ENCODE measurements at regions not wholly inside any gene's neighbourhood (a gene's known extent, or its start where the extent isn't known, plus 50 kb on each side); places are given as distances from the start of the nearest gene placed in this dataset.

- no peaks in the 10 kb centered on the region for H3K27me3 Mint-ChIP-seq (ENCODE audit: low read depth)
- no peak overlapping the region for H3K4me3 Mint-ChIP-seq
- H3K4me1 Mint-ChIP-seq (ENCODE audit: low read depth): no peaks in the 10 kb centered on the region
- no peaks in the 10 kb centered on the region for H3K9me3 Mint-ChIP-seq
- no peaks in the 10 kb centered on the region for H3K36me3 Mint-ChIP-seq (ENCODE audit: low read depth)
- no peak overlapping the region for H3K27ac Mint-ChIP-seq
- no peak for DNase-seq
- intact Hi-C loops (cut with micrococcal nuclease): no loop called here
- CTCF ChIA-PET: no interaction called here
These were observed 359.6 kb downstream of the MEIS1 start for GRCh38 chr2:66794551-66794950.

- Mint-ChIP-seq H3K9me3 (peaks cover 2% of the 10 kb centered on the region), H3K27ac (no peak overlapping the region), H3K4me1 (ENCODE audit: low read depth) (no peaks in the 10 kb centered on the region), H3K4me3 (no peak overlapping the region), H3K27me3 (ENCODE audit: low read depth) (no peaks in the 10 kb centered on the region), H3K36me3 (ENCODE audit: low read depth) (no peaks in the 10 kb centered on the region)
- CTCF ChIA-PET: no interaction called here
- DNase-seq: no peak
- intact Hi-C loops (cut with micrococcal nuclease): no loop called here
These were observed 368.0 kb downstream of the MEIS1 start for GRCh38 chr2:66802877-66803276.

- intact Hi-C loops (cut with micrococcal nuclease): no loop called here
- Mint-ChIP-seq H3K36me3 (ENCODE audit: low read depth) (no peaks in the 10 kb centered on the region), H3K4me3 (no peak overlapping the region), H3K27ac (no peak overlapping the region), H3K4me1 (ENCODE audit: low read depth) (no peaks in the 10 kb centered on the region), H3K27me3 (ENCODE audit: low read depth) (no peaks in the 10 kb centered on the region), H3K9me3 (peaks cover 2% of the 10 kb centered on the region)
- DNase-seq: no peak
- CTCF ChIA-PET: no interaction called here
These were observed 368.8 kb downstream of the MEIS1 start for GRCh38 chr2:66803726-66804125.

GRCh38 chr2:66805016-66805865 lies 370.3 kb downstream of the MEIS1 start:
- H3K4me3 Mint-ChIP-seq: no peak overlapping the region
- peaks cover 2% of the 10 kb centered on the region for H3K9me3 Mint-ChIP-seq
- H3K27me3 Mint-ChIP-seq (ENCODE audit: low read depth): no peaks in the 10 kb centered on the region
- intact Hi-C loops (cut with micrococcal nuclease): no loop called here
- H3K27ac Mint-ChIP-seq: no peak overlapping the region
- H3K4me1 Mint-ChIP-seq (ENCODE audit: low read depth): no peaks in the 10 kb centered on the region
- no peak for DNase-seq
- CTCF ChIA-PET: no interaction called here
- H3K36me3 Mint-ChIP-seq (ENCODE audit: low read depth): no peaks in the 10 kb centered on the region

- CTCF ChIA-PET: no interaction called here
- Mint-ChIP-seq H3K27ac (no peak overlapping the region), H3K4me3 (no peak overlapping the region), H3K36me3 (ENCODE audit: low read depth) (no peaks in the 10 kb centered on the region), H3K4me1 (ENCODE audit: low read depth) (no peaks in the 10 kb centered on the region), H3K27me3 (ENCODE audit: low read depth) (no peaks in the 10 kb centered on the region), H3K9me3 (peaks cover 2% of the 10 kb centered on the region)
- intact Hi-C loops (cut with micrococcal nuclease): no loop called here
- no peak for DNase-seq
These were observed 371.0 kb downstream of the MEIS1 start for GRCh38 chr2:66805968-66806367.

GRCh38 chr2:66813525-66813924 lies 378.6 kb downstream of the MEIS1 start:
- CTCF ChIA-PET: no interaction called here
- no peak for DNase-seq
- no peak overlapping the region for H3K27ac Mint-ChIP-seq
- H3K4me1 Mint-ChIP-seq (ENCODE audit: low read depth): no peaks in the 10 kb centered on the region
- no peaks in the 10 kb centered on the region for H3K36me3 Mint-ChIP-seq (ENCODE audit: low read depth)
- peaks cover under 1% of the 10 kb centered on the region for H3K9me3 Mint-ChIP-seq
- intact Hi-C loops (cut with micrococcal nuclease): no loop called here
- H3K27me3 Mint-ChIP-seq (ENCODE audit: low read depth): no peaks in the 10 kb centered on the region
- H3K4me3 Mint-ChIP-seq: no peak overlapping the region

GRCh38 chr2:66813976-66814375 lies 379.1 kb downstream of the MEIS1 start:
- Mint-ChIP-seq H3K27ac (no peak overlapping the region), H3K27me3 (ENCODE audit: low read depth) (no peaks in the 10 kb centered on the region), H3K9me3 (peaks cover 4% of the 10 kb centered on the region), H3K4me1 (ENCODE audit: low read depth) (no peaks in the 10 kb centered on the region), H3K4me3 (no peak overlapping the region), H3K36me3 (ENCODE audit: low read depth) (no peaks in the 10 kb centered on the region)
- intact Hi-C loops (cut with micrococcal nuclease): no loop called here
- no peak for DNase-seq
- CTCF ChIA-PET: no interaction called here

GRCh38 chr2:66814916-66815315 lies 380.0 kb downstream of the MEIS1 start:
- no peaks in the 10 kb centered on the region for H3K4me1 Mint-ChIP-seq (ENCODE audit: low read depth)
- no peaks in the 10 kb centered on the region for H3K27me3 Mint-ChIP-seq (ENCODE audit: low read depth)
- peaks cover 5% of the 10 kb centered on the region for H3K9me3 Mint-ChIP-seq
- intact Hi-C loops (cut with micrococcal nuclease): no loop called here
- H3K4me3 Mint-ChIP-seq: no peak overlapping the region
- DNase-seq: no peak
- no peak overlapping the region for H3K27ac Mint-ChIP-seq
- CTCF ChIA-PET: no interaction called here
- no peaks in the 10 kb centered on the region for H3K36me3 Mint-ChIP-seq (ENCODE audit: low read depth)

GRCh38 chr2:66815886-66816285 lies 381.0 kb downstream of the MEIS1 start:
- Mint-ChIP-seq H3K9me3 (peaks cover 5% of the 10 kb centered on the region), H3K4me1 (ENCODE audit: low read depth) (no peaks in the 10 kb centered on the region), H3K36me3 (ENCODE audit: low read depth) (no peaks in the 10 kb centered on the region), H3K27ac (no peak overlapping the region), H3K27me3 (ENCODE audit: low read depth) (no peaks in the 10 kb centered on the region), H3K4me3 (no peak overlapping the region)
- no peak for DNase-seq
- intact Hi-C loops (cut with micrococcal nuclease): no loop called here
- CTCF ChIA-PET: no interaction called here

- no peak for DNase-seq
- H3K27ac Mint-ChIP-seq: no peak overlapping the region
- no peaks in the 10 kb centered on the region for H3K36me3 Mint-ChIP-seq (ENCODE audit: low read depth)
- intact Hi-C loops (cut with micrococcal nuclease): no loop called here
- no peaks in the 10 kb centered on the region for H3K27me3 Mint-ChIP-seq (ENCODE audit: low read depth)
- CTCF ChIA-PET: no interaction called here
- no peak overlapping the region for H3K4me3 Mint-ChIP-seq
- H3K4me1 Mint-ChIP-seq (ENCODE audit: low read depth): no peaks in the 10 kb centered on the region
- peaks cover 5% of the 10 kb centered on the region for H3K9me3 Mint-ChIP-seq
These were observed 386.2 kb downstream of the MEIS1 start for GRCh38 chr2:66821168-66821567.

GRCh38 chr2:66822186-66822585 lies 387.3 kb downstream of the MEIS1 start:
- intact Hi-C loops (cut with micrococcal nuclease): no loop called here
- peaks cover 5% of the 10 kb centered on the region for H3K9me3 Mint-ChIP-seq
- no peaks in the 10 kb centered on the region for H3K27me3 Mint-ChIP-seq (ENCODE audit: low read depth)
- no peaks in the 10 kb centered on the region for H3K36me3 Mint-ChIP-seq (ENCODE audit: low read depth)
- H3K4me3 Mint-ChIP-seq: no peak overlapping the region
- no peak overlapping the region for H3K27ac Mint-ChIP-seq
- CTCF ChIA-PET: no interaction called here
- DNase-seq: no peak
- no peaks in the 10 kb centered on the region for H3K4me1 Mint-ChIP-seq (ENCODE audit: low read depth)

GRCh38 chr2:66824926-66825325 lies 390.0 kb downstream of the MEIS1 start:
- no peak overlapping the region for H3K27ac Mint-ChIP-seq
- no peaks in the 10 kb centered on the region for H3K36me3 Mint-ChIP-seq (ENCODE audit: low read depth)
- no peaks in the 10 kb centered on the region for H3K27me3 Mint-ChIP-seq (ENCODE audit: low read depth)
- no peaks in the 10 kb centered on the region for H3K4me1 Mint-ChIP-seq (ENCODE audit: low read depth)
- DNase-seq: no peak
- H3K4me3 Mint-ChIP-seq: no peak overlapping the region
- CTCF ChIA-PET: no interaction called here
- intact Hi-C loops (cut with micrococcal nuclease): no loop called here
- no peaks in the 10 kb centered on the region for H3K9me3 Mint-ChIP-seq

GRCh38 chr2:66827851-66828250 lies 392.9 kb downstream of the MEIS1 start:
- Mint-ChIP-seq H3K36me3 (ENCODE audit: low read depth) (no peaks in the 10 kb centered on the region), H3K9me3 (no peaks in the 10 kb centered on the region), H3K27me3 (ENCODE audit: low read depth) (no peaks in the 10 kb centered on the region), H3K27ac (no peak overlapping the region), H3K4me1 (ENCODE audit: low read depth) (no peaks in the 10 kb centered on the region), H3K4me3 (no peak overlapping the region)
- intact Hi-C loops (cut with micrococcal nuclease): no loop called here
- CTCF ChIA-PET: no interaction called here
- DNase-seq: no peak
